ENCODE measurements at regions not wholly inside any gene's neighbourhood (a gene's known extent, or its start where the extent isn't known, plus 50 kb on each side); places are given as distances from the start of the nearest gene placed in this dataset.
"Not testable (repeated sequence)": the region's sequence is repeated elsewhere in the genome, so short reads cannot be mapped to it uniquely, and the experiment has no call there.

GRCh38 chr1:219560856-219561255, 52.0 kb downstream of the ZC3H11B start:
- DNase-seq (ENCODE audit: low read depth in 3 of 3): no peak

GRCh38 chr1:219559899-219560298, 53.0 kb downstream of the ZC3H11B start:
- no peak for DNase-seq (ENCODE audit: low read depth in 3 of 3)

- DNase-seq (ENCODE audit: low read depth in 3 of 3): no peak
Measured at GRCh38 chr1:219555806-219556205, 57.1 kb downstream of the ZC3H11B start.

- DNase-seq (ENCODE audit: low read depth in 3 of 3): no peak
Measured at GRCh38 chr1:219555031-219555692, 57.7 kb downstream of the ZC3H11B start.

GRCh38 chr1:219553934-219554502, 58.9 kb downstream of the ZC3H11B start:
- no peak for DNase-seq (ENCODE audit: low read depth in 3 of 3)

- no peak for DNase-seq (ENCODE audit: low read depth in 3 of 3)
Measured at GRCh38 chr1:219550201-219550600, 62.7 kb downstream of the ZC3H11B start.

GRCh38 chr1:219549215-219549614, 63.7 kb downstream of the ZC3H11B start:
- DNase-seq (ENCODE audit: low read depth in 3 of 3): no peak

GRCh38 chr1:219548386-219548785, 64.5 kb downstream of the ZC3H11B start:
- DNase-seq (ENCODE audit: low read depth in 3 of 3): no peak

- DNase-seq (ENCODE audit: low read depth in 3 of 3): not testable (repeated sequence)
Measured at GRCh38 chr1:219545756-219546155, 67.1 kb downstream of the ZC3H11B start.

GRCh38 chr1:219544163-219544846, 68.6 kb downstream of the ZC3H11B start:
- DNase-seq (ENCODE audit: low read depth in 3 of 3): no peak

- DNase-seq (ENCODE audit: low read depth in 3 of 3): no peak
Measured at GRCh38 chr1:219542828-219543518, 69.9 kb downstream of the ZC3H11B start.

GRCh38 chr1:219541946-219542345, 71.0 kb downstream of the ZC3H11B start:
- no peak for DNase-seq (ENCODE audit: low read depth in 3 of 3)

- DNase-seq (ENCODE audit: low read depth in 3 of 3): no peak
Measured at GRCh38 chr1:219539645-219540254, 73.2 kb downstream of the ZC3H11B start.

GRCh38 chr1:219538886-219539285, 74.0 kb downstream of the ZC3H11B start:
- no peak for DNase-seq (ENCODE audit: low read depth in 3 of 3)

- no peak for DNase-seq (ENCODE audit: low read depth in 3 of 3)
Measured at GRCh38 chr1:219537223-219537631, 75.7 kb downstream of the ZC3H11B start.

- DNase-seq (ENCODE audit: low read depth in 3 of 3): no peak
Measured at GRCh38 chr1:219536038-219536437, 76.9 kb downstream of the ZC3H11B start.

- DNase-seq (ENCODE audit: low read depth in 3 of 3): no peak
Measured at GRCh38 chr1:219534991-219535390, 77.9 kb downstream of the ZC3H11B start.

GRCh38 chr1:219533280-219533679, 79.6 kb downstream of the ZC3H11B start:
- no peak for DNase-seq (ENCODE audit: low read depth in 3 of 3)

- no peak for DNase-seq (ENCODE audit: low read depth in 3 of 3)
Measured at GRCh38 chr1:219529116-219529515, 83.8 kb downstream of the ZC3H11B start.

- DNase-seq (ENCODE audit: low read depth in 3 of 3): no peak
Measured at GRCh38 chr1:219528633-219529032, 84.3 kb downstream of the ZC3H11B start.

- DNase-seq (ENCODE audit: low read depth in 3 of 3): no peak
Measured at GRCh38 chr1:219527994-219528393, 84.9 kb downstream of the ZC3H11B start.

- no peak for DNase-seq (ENCODE audit: low read depth in 3 of 3)
Measured at GRCh38 chr1:219526074-219526473, 86.8 kb downstream of the ZC3H11B start.

Measured in stimulated activated CD4-positive, alpha-beta T cell treated with anti-CD3 and anti-CD28 coated beads, TNF-alpha, amount 100 ng/mL, for 48 hours (primary cell).